DMS114 treated with DMSO at 0.1 percent for 48 hours (cell line): ENCODE measurements at regions not wholly inside any gene's neighbourhood (a gene's known extent, or its start where the extent isn't known, plus 50 kb on each side); places are given as distances from the start of the nearest gene placed in this dataset.
"Not testable (repeated sequence)": the region's sequence is repeated elsewhere in the genome, so short reads cannot be mapped to it uniquely, and the experiment has no call there.

Source experiments
- DNase-seq: peaks from one replicate; lab custom pipeline; 2025; ENCODE audit not compliant: unreplicated experiment; lab: John Stamatoyannopoulos, UW

- no peak for DNase-seq
Observed at GRCh38 chr6:112865131-112865530, 518.0 kb downstream of the RFPL4B start.

GRCh38 chr6:112874881-112875280, 527.8 kb downstream of the RFPL4B start:
- DNase-seq = no peak

- DNase-seq = no peak
Observed at GRCh38 chr6:112877134-112878100, 530.3 kb downstream of the RFPL4B start.

DNA sequence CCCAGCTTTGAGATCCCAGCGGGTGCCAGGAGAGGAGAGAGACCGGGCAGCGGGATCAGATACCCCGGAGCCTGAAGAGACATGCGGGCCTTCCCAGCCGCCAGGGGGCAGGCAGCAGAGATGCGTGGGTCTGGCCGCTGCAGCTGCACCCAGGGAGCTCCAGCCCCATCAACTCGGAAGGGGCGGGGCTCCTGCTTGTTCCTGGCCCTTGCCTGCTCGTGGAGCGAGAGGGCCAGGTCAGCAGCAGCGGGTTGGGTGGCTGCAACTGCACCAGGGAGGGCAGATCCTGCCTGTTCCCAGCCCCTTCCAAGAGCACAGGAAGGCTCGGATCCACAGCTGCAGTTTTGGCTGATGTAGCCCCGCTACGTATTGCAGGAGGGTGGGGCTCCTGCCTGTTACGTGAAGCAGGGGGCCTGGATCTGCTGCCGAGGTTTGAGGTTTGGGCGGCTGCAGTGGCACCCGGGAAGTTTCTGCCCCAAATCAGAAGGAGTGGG, 532.8 kb downstream of the RFPL4B start:
- peak; percentile 72 for DNase-seq

DNA sequence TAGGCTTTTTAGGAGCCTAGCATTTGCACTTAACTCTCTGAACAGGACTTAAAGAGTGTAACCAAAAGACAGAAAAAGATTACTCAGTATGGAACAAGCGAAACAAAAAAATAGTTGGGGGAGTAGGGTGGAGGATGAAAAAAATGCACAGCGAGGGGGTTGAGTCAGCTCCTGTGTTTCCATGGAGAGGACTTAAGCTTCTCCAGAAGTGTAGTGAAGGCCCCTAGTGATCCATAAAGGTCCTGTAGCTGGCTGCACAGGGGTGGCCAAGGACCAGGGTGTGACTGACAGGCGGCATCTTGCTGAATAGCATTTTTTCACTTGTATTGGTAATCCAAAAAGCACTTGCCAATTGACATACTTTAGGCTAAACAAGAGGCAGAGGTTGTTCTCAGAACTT, 533.9 kb downstream of the RFPL4B start:
- DNase-seq = no peak

DNA sequence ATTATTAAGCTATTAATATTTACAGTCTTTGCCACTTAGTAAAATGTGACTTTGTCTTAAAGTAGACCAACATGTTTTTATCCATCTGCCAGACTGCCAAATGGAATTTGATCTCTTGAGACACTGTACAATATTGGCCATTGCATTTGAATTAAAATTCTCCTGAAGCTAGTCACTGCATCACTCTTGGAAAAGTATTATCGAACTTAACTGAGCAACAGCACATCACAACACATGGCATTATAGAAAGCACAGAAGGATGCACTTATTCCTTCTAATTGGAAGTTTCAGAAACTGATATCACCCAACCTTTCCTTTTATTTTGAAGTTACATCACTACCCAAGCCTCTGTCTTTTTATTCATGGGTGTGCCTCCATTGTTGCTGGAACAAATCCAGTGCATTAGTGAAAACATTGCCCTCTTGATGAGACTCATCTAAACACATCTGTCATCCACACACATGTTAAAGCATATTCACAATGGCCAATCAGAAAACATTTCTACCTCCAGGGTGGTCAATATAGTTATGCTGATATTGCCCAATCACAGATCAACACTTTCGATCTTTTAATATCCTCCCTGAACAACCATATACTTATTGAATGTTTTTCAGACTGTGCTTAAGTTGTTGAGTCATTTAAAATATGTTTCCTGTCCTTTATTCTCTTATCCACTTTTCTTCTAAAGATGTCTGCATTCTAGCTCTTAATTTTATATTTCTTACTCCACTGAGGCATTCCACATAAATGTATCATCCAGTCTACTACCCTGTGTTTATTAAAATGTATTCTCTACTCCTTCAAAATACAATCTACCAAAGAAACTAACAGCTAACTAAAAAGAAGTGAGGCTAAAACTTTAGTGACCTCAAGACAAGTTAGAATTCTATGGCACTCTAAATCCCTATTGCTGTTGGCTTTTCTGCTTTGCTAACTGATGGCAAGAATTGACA, 535.0 kb downstream of the RFPL4B start:
- no peak for DNase-seq

DNA sequence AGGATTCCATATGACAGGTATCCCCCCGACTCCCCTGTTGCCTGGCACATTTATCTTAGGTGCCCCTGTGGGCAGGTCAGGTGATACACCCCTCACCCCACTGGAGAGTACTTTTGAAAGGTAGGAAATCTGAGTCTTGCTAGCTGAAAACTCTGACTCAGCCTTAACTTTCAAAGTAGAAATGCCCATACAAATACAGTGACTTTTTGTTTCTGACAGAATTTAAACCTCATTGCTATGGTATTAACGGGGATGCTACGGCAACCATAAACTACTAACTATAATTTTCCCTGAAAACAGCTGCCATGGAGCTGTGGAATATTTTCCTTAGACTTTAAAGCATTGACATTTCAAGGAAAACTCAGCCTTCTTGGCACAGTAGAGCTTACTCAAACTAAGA, 536.0 kb downstream of the RFPL4B start:
- no peak for DNase-seq

- no peak for DNase-seq
Observed at GRCh38 chr6:112886415-112886814, 539.3 kb downstream of the RFPL4B start.

- DNase-seq = not testable (repeated sequence)
Observed at GRCh38 chr6:112887424-112887823, 540.3 kb downstream of the RFPL4B start.

DNA sequence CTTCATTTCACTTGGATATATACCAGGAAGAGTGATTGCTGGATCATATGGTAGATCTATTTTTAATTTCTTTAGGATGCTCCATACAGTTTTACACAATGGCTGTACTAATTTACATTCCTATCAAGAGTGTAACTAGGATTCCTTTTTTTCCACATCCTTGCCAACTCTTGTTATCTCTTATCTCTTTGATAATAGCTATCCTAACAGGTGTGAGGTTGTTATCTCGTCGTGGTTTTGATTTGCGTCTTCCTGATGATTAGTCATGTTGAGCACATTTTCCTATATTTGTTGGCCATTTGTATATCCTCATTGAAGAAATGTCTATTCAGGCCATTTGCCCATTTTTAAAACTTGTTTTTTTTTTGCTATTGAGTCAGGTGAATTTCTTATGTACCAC, 552.4 kb downstream of the RFPL4B start:
- DNase-seq = no peak

DNA sequence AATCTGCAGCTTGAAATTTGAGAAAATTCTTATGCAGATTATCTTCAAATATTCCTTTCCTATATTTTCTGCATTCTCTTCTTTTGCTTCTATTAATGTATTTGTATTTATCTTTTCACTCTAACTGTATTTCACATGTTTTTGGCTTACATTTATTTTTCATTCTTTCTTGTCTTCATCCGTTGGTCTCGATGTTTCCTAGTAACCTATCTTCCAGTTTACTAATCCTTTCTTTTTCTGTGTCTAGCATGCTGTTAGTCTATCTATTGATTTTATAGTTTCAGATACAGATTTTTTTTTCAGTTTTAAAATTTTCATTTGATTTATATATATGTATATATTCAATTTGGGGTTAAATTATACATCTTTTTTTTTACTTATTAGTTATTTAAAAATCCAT, 556.2 kb downstream of the RFPL4B start:
- DNase-seq = no peak

DNA sequence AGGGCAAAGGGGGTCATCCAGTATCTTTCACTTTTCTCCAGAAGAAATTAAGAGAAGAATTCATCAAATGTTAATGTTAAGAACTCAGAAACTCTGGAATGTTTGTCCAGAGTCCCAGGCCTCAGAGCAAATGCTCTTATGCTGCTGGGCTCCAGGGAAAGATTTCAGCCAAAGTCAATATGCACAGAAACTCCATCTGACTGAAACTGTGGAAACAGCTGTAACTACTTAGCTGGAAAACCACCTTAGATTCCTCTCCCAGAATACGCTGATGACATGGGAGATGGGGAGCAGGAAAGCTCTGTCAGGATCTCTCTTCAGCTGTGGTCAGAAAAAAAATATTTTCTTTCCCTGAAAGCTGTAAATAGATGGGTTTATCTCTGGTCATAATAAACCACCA, 559.6 kb downstream of the RFPL4B start:
- DNase-seq = no peak

DNA sequence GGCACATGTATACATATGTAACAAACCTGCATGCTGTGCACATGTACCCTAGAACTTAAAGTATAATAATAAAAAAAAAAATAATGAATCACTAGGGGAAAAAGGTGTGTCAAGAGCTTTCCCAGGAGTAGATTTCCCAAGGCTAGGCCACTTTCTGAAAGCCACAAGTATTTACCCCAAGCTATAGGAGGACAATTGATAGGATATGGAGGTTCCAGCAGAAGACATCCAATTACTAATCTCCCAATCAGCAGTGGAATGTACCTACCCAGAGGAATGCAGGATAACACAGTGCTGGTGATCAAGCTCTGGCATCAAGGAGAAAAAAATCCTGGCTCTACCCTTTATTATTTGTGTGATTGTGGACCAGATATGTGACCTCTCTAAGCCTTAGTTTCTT, 562.7 kb downstream of the RFPL4B start:
- DNase-seq = no peak

DNA sequence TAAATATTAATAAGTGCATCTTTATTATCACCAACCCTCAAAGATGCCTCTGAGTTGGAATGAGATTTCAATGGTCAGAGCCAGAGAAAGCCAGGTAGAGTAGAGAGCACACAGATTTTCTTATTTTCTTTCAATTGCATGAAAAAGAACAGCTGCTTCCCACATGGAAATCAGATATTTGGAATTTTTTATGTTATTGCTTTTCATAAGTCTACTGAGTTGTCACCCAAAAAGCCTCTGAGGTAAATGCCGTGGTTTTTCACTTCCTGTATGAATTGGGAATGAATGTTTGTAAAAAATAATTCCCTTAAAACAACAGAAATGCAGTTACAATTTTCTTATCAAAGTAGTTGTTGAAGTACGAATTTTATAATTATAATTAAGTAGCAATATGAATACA, 563.1 kb downstream of the RFPL4B start:
- DNase-seq = no peak

GRCh38 chr6:112911959-112912358, 564.8 kb downstream of the RFPL4B start:
- DNase-seq = no peak

DNA sequence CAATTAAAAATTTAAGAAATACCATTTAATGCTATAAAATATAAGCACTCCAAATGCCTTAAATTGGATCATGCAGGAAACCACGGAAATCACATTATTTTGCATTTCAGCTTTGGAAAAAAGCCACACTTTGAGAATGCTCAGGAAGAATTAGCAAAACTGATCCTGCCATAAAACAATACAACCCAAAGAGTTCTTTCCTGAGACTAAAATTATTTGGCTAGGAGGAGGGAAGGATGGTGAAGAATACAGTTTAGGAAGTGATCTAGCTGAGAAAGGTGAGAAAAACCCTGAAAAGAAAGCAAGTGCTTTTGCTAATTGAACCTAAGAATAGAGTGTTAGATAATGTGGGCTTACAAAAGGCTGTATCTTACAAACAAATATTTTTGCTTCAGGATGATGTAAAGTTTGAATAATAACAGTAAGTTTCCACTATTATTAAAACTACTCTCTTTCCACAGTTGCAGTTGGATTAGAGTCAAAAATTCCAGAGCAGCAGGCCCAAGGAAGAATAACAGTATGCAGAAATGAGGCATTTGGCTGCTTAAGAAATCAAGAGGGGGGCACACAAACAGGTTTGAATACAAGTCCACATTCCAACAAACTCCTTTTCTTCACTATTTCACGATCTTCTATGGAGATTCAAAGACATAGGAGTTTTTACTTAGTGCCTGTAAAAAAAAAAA, 565.4 kb downstream of the RFPL4B start:
- DNase-seq = no peak

DNA sequence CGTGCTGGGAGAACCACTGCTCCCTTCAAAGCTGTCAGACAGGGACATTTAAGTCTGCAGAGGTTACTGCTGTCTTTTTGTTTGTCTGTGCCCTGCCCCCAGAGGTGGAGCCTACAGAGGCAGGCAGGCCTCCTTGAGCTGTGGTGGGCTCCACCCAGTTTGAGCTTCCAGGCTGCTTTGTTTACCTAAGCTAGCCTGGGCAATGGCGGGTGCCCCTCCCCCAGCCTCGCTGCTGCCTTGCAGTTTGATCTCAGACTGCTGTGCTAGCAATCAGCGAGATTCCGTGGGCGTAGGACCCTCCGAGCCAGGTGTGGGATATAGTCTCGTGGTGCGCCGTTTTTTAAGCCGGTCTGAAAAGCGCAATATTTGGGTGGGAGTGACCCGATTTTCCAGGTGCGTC, 572.6 kb downstream of the RFPL4B start:
- not testable (repeated sequence) for DNase-seq

- no peak for DNase-seq
Observed at GRCh38 chr6:112920994-112921393, 573.9 kb downstream of the RFPL4B start.

GRCh38 chr6:112923940-112924587, 576.9 kb downstream of the RFPL4B start:
- DNase-seq = no peak

DNA sequence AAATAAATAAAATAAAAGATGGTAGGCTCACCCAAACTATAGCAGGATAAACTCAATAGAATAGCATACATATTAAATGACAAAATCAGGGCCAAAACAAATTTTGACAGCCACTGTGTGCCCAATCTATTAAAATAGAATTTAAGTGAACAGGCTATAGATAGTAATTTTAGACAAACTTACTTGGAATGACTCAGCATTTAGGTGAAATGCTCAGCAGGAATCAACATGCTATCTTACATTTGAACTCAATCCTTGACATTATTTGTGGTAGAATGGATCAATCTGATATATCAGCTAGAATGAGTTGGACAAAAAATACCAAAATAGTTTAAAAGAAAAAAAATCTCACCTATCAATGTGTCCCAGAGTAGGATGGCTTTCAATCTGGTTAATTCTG, 578.6 kb downstream of the RFPL4B start:
- DNase-seq = no peak
